ENCODE measurements at regions not wholly inside any gene's neighbourhood (a gene's known extent, or its start where the extent isn't known, plus 50 kb on each side); places are given as distances from the start of the nearest gene placed in this dataset.

GRCh38 chrX:8018934-8019333 is 91.7 kb upstream of the PNPLA4 start:
- TF ChIP-seq CTCF (IDR thresholded peaks at IDR 0.05) (no peak), POLR2A (IDR thresholded peaks at IDR 0.05) (no peak)
